Left ventricle myocardium inferior (tissue), 1 donor: ENCODE measurements at regions not wholly inside any gene's neighbourhood (a gene's known extent, or its start where the extent isn't known, plus 50 kb on each side); places are given as distances from the start of the nearest gene placed in this dataset.

Experiments used
- DNase-seq: peaks from one replicate; pipeline ENCODE4 v3.0.0-alpha.2; 2020
- H3K27ac ChIP-seq: fragments of 200-600 bp; replicated peaks from 2 replicates; pipeline ENCODE4 v1.8.0; 2021
- H3K27me3 ChIP-seq: fragments of 200-600 bp; 2 replicates; pipeline ENCODE4 v1.8.0; 2021; ENCODE audit warnings: low read depth
- H3K36me3 ChIP-seq: fragments of 200-600 bp; 2 replicates; pipeline ENCODE4 v1.8.0; 2021
- H3K4me1 ChIP-seq: fragments of 200-600 bp; 2 replicates; pipeline ENCODE4 v1.8.0; 2021
- H3K4me3 ChIP-seq: fragments of 200-600 bp; 2 replicates; pipeline ENCODE4 v1.8.0; 2021; ENCODE audit warnings: mild to moderate bottlenecking, moderate library complexity
- H3K9me3 ChIP-seq: fragments of 200-600 bp; replicated peaks from 2 replicates; pipeline ENCODE4 v1.8.0; 2021
- CTCF ChIP-seq: fragments of 200-600 bp; IDR thresholded peaks from 2 replicates; pipeline ENCODE4 v1.8.0; 2021; ENCODE audit warnings: antibody characterized with exemption, mild to moderate bottlenecking, borderline replicate concordance
- intact Hi-C: fragments of 100-400 bp; cut with micrococcal nuclease; formaldehyde crosslinking; loops from one replicate; pipeline ENCODE4 v1.11.0; 2022
- donor health status: DM: no; HTN: yes; CAD: no; lungs with severe emphysema.

DNA sequence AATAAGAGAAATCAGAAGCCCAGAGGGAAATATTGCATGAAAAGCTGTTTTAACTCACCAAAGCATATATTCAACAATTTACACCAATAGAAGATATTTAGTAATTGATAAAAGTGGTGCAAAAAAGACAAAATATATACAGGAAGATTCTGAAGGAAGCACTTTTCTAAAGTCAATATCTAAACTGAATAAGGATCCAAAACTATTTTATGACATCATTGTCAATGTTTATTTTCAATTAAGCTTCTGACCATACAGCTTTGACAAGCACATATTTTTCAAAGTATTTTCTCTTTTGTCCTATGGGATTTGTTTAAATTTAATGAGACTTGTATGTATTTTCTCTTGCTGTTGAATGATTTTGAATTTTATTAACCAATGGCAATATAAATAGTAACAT, 1716.1 kb downstream of the OLFM4 start:
- TF ChIP-seq CTCF = no peak
- intact Hi-C loops = no loop called here
- no peak overlapping the region for H3K27ac ChIP-seq
- no peak for DNase-seq
- H3K4me3 ChIP-seq = no peak overlapping the region
- H3K9me3 ChIP-seq = no peaks in the 10 kb centered on the region
- no peaks in the 10 kb centered on the region for H3K27me3 ChIP-seq
- no peaks in the 10 kb centered on the region for H3K36me3 ChIP-seq
- H3K4me1 ChIP-seq = no peaks in the 10 kb centered on the region

- Histone ChIP-seq H3K4me1 (no peaks in the 10 kb centered on the region), H3K27ac (no peak overlapping the region), H3K27me3 (no peaks in the 10 kb centered on the region), H3K9me3 (no peaks in the 10 kb centered on the region), H3K36me3 (no peaks in the 10 kb centered on the region), H3K4me3 (no peak overlapping the region)
- no peak for DNase-seq
- no peak for TF ChIP-seq CTCF
- intact Hi-C loops = no loop called here
Observed at GRCh38 chr13:54750521-54750920, 1721.9 kb downstream of the OLFM4 start.

DNA sequence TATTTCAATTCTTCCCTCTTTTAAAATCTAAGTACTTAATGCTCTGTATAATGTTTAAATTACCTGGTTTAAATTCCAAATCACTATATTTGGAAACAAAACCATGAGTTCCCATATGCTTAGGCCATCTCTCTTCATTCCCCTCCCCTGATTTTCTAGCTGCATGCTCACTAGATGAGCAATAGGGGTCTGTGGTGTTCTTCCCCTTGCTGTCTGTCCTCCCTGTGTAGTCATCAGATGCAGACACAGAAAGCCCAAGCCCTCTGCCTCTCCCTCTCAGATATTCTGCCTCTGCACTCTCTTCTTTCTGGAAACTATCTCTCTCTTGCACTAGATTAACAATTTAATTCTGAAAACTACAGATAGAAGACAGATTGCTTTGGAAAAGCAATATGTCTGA, 1730.2 kb downstream of the OLFM4 start:
- intact Hi-C loops = no loop called here
- no peak overlapping the region for H3K27ac ChIP-seq
- H3K27me3 ChIP-seq = no peaks in the 10 kb centered on the region
- H3K4me1 ChIP-seq = no peaks in the 10 kb centered on the region
- DNase-seq = no peak
- H3K4me3 ChIP-seq = no peak overlapping the region
- H3K36me3 ChIP-seq = no peaks in the 10 kb centered on the region
- no peak for TF ChIP-seq CTCF
- no peaks in the 10 kb centered on the region for H3K9me3 ChIP-seq

DNA sequence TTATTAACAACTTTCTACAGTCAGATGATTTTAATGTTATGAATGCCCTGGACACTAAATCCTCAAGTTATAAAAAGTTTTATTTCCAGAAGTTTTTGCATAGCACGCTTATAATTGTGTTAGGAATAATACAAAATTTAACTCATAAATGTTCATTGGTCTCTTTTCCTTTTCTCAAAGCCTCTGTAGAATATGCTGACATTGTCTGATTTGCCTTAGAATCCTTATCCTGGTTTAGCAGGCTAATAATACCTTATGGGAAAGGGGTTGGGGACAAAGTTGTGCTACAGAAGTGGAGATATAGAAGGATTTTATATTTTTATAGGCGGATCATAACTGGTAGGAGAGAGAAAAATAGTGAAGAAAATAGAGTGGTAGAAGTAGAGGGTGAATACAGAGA, 1739.6 kb downstream of the OLFM4 start:
- Histone ChIP-seq H3K4me3 (no peak overlapping the region), H3K9me3 (no peaks in the 10 kb centered on the region)

GRCh38 chr13:54775501-54776191, 1747.0 kb downstream of the OLFM4 start:
- DNase-seq = no peak
- intact Hi-C loops = no loop called here
- no peak for TF ChIP-seq CTCF
- Histone ChIP-seq H3K9me3 (peaks cover 16% of the 10 kb centered on the region), H3K27ac (no peak overlapping the region), H3K4me3 (no peak overlapping the region), H3K36me3 (no peaks in the 10 kb centered on the region), H3K4me1 (no peaks in the 10 kb centered on the region), H3K27me3 (no peaks in the 10 kb centered on the region)

More for the DNA sequence above, 1739.6 kb downstream of the OLFM4 start:
- intact Hi-C loops = no loop called here
- DNase-seq = no peak
- H3K27ac ChIP-seq = no peak overlapping the region
- no peaks in the 10 kb centered on the region for H3K27me3 ChIP-seq
- H3K36me3 ChIP-seq = no peaks in the 10 kb centered on the region
- TF ChIP-seq CTCF = no peak
- no peaks in the 10 kb centered on the region for H3K4me1 ChIP-seq

DNA sequence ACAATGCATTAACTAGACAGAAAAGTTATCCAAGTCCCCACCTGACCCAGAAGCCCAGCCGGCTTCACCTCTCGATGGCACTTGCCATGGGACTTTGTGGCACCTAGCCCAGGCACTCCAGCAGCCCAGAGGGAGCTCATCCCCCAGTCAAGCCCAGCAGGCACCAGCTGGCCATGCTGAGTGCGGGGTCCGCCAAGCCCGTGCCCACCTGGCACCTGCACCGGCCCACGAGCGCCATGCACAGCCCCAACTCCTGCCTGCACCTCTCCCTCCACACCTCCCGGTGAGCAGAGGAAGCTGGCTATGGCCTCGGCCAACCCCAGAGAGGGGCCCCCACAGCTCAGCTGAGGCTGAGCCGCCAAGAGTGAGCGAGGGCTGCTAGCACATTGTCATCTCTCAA, 1759.1 kb downstream of the OLFM4 start:
- no peaks in the 10 kb centered on the region for H3K36me3 ChIP-seq
- no peak for DNase-seq
- intact Hi-C loops = no loop called here
- H3K4me1 ChIP-seq = no peaks in the 10 kb centered on the region
- no peak overlapping the region for H3K4me3 ChIP-seq
- no peak for TF ChIP-seq CTCF
- no peaks in the 10 kb centered on the region for H3K27me3 ChIP-seq
- no peak overlapping the region for H3K27ac ChIP-seq
- peaks cover 4% of the 10 kb centered on the region for H3K9me3 ChIP-seq
